ENCODE measurements at regions not wholly inside any gene's neighbourhood (a gene's known extent, or its start where the extent isn't known, plus 50 kb on each side); places are given as distances from the start of the nearest gene placed in this dataset.

DNA sequence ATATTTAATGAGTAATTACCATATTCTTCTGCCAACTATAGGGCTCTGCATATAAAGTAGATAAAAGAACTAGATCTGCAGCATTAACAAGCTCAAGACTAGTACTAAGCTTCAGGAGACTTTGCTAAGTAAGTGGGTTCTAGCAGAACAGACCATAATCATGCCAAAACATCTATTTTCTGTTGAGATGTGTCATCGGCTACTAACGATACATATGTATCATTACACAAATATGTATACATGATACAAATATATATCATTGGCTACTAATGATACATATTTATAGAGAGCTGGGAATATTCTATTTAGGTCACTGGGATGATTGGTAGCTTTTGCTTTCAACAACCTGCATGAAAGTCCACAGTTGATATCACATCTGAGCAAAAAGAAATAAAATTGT lies 185.8 kb upstream of the DCBLD2 start:
- no peak for DNase-seq

DNA sequence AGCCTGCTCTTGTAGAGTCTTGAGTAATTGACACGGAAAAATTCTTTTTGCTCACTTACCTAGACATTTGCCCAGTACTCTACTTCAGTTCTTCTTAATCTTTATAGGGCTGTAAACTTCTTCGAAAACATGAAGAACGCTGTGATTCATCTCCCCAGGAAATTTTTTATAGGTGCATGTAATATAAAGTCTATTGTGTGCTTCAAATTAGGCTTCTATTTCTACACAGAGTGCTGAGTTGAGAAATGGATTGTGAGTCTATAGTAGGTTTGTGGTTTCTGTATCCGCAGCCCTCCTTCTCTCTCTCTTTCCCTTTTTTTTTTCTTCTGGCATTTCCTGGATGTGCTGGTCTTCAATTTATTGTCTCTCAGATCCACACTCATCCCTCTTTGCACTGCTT lies 183.3 kb upstream of the DCBLD2 start:
- DNase-seq: no peak

DNA sequence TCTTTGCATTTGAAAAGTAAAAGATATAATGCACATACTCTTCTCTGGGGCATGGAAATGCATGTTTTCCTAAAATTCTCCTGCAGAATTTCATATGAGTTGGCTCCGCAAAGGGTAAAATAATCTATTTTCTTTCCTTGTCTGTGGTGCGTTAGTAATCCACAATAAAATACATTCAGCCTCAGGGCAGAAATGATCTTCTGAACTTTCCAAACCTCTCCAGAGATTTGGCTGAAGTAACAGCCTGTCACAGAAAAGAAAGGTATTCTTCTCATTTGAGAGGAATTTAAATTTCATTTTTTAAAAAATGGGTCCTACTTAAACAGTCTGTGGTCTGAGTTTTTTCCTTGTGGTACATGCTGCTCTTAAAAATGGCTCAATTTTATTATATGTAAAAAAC lies 182.7 kb upstream of the DCBLD2 start:
- no peak for DNase-seq

DNA sequence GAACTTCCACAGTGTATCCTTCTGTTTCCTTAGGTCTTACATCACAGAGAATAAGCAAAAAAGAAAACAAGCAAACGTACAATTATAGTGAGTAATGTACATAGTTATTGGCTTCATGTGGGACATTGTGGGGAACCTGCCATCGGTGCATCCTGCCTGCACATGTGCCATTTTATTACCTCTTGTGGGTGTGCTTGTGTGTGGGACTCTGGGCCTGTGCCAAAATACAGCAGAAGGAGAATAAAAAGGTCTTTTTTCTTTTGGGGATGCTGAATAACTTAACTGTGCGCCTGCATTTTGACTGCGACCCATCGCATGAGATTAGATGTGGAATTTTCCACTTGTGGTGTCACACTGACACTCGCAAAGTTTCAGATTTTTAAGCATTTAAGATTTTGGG lies 169.6 kb upstream of the DCBLD2 start:
- DNase-seq: no peak

DNA sequence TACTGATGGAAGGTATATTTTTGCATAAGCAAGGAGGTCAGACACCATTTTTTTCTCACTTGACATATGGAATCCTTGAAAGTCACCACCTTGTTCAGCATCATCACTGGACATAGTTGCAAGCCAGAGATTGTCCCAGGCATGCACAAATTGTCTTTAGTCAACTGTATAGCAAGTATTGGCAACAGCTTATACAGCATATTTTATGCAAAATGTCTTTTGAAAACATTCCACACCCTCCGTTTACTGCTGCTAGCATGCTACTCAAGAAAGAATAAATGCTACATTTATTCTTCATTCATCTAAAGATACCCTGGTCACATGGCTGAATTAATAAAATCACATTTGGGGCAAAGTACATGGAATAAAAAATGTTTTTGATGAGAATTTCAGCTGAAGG lies 168.5 kb upstream of the DCBLD2 start:
- no peak for DNase-seq

- no peak for DNase-seq
Observed at GRCh38 chr3:99066863-99067262, 165.4 kb upstream of the DCBLD2 start.

DNA sequence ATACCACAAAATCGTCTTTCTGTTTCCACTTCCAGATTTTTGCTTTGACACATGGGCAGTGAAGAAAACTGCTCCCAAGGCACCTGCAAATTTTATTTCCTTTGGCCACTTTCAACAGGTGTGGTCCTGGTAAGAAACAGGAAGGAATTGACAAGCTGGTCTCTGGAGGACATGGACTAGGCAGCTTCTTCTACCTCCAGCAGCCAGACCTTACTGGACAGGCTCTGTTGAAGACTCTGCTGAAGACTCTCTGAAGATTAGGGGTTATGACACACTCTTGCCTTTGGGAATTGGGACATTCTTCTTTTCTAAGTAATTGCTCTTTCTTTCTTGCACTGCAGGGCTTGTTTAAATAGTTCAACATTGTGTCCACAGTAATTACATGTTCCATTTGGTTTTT lies 147.7 kb upstream of the DCBLD2 start:
- no peak for DNase-seq

GRCh38 chr3:99041747-99042146 lies 140.3 kb upstream of the DCBLD2 start:
- DNase-seq: no peak

DNA sequence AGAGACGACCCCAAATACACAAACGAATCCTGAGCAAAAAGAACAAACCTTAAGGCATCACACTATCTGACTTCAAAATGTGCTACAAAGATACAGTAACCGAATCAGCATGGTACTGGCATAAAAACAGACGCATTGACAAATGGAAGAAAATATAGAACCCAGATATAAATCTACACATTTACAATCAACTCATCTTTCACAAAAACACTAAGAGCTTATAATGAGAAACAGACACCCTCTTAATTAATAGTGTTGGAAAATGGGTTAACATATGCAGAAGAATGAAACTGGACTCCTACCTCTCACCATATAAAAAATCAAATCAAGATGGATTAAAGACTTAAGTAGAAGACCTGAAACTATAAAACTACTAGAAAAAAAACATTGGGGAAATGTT lies 130.3 kb upstream of the DCBLD2 start:
- no peak for DNase-seq

- DNase-seq: no peak
Observed at GRCh38 chr3:99023590-99024192, 122.2 kb upstream of the DCBLD2 start.

- DNase-seq: no peak
Observed at GRCh38 chr3:99021466-99021865, 120.0 kb upstream of the DCBLD2 start.

- no peak for DNase-seq
Observed at GRCh38 chr3:99016452-99016851, 115.0 kb upstream of the DCBLD2 start.

DNA sequence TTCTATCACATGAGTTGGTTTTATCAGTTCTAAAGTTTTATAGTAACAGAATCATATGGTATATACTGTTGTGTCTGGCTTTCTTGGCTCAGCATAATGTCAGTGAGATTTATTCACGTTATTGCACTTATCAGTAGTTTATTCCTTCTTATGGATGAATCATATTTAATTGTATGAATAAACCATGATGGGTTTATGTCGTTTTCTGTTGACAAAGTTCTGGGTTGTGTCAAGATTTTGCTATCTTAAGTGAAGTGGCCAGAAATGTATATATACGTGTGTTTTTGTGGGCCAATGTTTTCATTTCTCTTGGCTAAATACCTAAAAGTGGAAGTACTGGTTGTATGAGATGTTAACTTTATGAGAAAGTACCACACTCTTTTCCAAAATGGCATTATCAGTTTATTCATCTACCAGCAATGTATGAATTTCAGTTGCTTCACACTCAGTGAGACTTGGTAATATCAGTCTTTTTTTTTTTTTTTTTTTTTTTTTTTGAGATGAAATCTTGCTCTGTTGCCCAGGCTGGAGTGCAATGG lies 112.4 kb upstream of the DCBLD2 start:
- DNase-seq: no peak

- no peak for DNase-seq
Observed at GRCh38 chr3:99013077-99013476, 111.6 kb upstream of the DCBLD2 start.

DNA sequence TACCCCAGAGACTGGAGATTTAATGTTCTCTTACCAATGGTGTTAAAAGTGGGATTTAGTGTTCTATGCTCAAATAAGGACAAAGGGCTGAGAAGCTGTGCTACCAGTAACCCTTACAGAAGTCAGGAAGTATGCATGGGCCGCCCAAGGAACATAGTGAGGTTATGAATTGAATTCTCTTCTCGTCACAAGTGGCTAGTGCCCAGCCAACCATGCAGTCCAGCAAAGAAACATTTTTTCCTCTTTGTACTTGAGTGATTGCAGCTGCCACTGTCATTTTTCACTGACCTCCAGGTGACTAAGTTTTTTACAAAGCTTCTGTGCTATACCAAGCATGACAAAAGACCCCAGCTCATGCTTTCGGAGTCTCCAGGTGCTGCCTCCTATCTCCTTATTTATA lies 110.6 kb upstream of the DCBLD2 start:
- DNase-seq: no peak

GRCh38 chr3:99009851-99010250 lies 108.4 kb upstream of the DCBLD2 start:
- DNase-seq: no peak

GRCh38 chr3:99006686-99007085 lies 105.2 kb upstream of the DCBLD2 start:
- DNase-seq: no peak

DNA sequence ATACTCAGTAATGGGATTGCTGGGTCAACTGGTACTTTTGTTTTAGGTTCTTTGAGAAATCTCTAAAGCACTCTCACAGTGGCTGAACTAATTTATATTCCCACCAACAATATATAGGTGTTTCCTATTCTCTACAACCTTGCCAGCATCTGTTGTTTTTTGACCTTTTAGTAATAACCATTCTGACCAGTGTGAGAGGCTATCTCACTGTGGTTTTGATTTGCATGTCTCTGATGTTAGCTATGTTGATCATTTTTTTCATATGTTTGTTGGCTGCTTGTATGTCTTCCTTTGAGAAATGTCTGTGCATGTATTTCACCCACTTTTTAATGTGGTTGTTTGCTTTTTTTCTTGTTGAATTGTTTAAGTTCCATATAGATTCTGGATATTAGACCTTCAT lies 98.2 kb upstream of the DCBLD2 start:
- DNase-seq: no peak

DNA sequence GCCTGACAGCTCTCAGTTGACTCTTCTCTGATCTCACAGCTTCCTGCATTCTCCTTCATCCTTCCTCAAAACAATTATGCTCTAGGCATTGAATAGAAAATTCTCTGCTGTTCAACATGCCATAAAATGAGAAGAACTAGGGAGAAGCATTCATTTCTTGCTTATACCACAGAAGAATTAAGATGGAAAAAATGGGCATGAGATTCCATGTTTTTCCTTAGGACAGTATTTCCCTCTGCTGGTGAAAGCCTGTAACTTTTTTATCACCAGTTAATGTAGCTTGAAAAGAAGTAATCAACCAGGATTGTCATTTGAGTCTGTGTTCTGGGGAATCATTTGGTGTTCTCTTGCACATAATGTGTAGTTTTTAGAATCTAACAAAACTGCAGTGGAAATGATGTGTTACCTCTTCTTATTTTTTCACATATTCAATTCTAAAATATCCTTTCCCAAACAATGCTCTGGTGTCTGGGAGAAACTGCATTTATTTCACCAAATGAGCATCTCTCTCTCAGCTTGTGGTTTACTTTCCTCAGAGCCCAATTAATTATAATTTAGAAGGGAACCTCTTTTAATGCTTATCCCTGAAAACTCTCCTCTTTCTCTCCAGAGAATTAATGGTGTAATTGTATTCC lies 92.8 kb upstream of the DCBLD2 start:
- peak; percentile 3 for DNase-seq

GRCh38 chr3:98991393-98991792 lies 89.9 kb upstream of the DCBLD2 start:
- no peak for DNase-seq

DNA sequence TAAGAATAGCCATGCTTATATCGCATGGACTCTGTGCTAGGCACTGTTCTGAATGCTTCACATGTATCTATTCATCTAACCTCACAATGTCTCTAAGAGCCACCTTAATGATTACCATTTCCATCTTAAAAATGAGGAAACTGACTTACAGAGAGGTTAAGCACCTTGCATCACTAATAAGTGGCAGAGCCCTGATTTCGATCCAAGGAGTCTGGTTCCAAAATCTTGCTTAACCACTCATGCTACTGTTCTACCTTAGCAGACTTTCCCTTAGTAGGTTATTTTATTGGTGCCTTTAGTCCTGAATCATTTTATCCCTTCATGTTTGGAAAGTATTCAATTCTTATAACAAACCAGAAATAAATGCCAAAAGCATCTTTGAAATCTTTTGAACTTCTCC lies 89.2 kb upstream of the DCBLD2 start:
- DNase-seq: no peak

DNA sequence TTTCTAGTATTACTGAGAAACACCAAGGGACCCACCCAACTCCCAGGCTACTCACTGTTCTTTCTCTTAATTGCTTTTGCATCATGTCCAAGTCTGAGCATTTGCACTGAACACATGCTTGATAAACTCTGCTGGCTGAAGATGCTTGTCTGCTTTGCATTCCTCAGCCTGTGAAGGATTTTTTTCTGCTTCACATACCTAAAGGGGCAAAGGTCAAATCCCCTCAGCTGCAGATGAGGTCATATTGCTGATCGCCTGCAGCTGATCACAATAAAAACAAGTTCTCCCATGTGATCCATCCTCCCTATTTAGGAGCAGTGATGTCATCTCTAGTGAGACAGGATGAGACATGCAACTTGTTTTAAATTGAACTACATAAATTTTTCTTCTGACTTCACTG lies 84.6 kb upstream of the DCBLD2 start:
- no peak for DNase-seq

DNA sequence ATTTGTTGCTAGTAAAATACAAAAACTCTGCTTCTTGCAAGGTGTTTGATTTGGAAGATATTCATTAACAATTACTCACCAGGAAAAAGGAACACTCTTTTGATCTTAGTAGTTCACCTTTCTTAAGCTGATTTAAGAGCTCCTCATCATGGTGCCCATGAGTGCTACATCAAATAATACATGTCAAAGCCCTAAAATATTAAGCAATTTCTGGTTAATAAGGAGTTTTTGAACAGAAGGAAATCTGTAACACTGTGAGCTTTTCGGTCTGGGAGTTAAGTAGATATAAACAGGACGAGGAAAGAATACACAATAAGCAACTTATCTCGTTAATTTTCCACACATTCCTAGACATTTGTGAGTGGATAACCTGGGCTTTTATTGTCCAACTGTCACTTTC lies 83.9 kb upstream of the DCBLD2 start:
- DNase-seq: no peak

- DNase-seq: no peak
Observed at GRCh38 chr3:98984024-98984423, 82.5 kb upstream of the DCBLD2 start.

- no peak for DNase-seq
Observed at GRCh38 chr3:98982351-98982750, 80.9 kb upstream of the DCBLD2 start.

Data from NCI-H2081 treated with DMSO at 0.1 percent for 48 hours (cell line).